CD8-positive, alpha-beta memory T cell (primary cell): ENCODE measurements at regions not wholly inside any gene's neighbourhood (a gene's known extent, or its start where the extent isn't known, plus 50 kb on each side); places are given as distances from the start of the nearest gene placed in this dataset.

Experiments
- CTCF ChIA-PET: fragments of 350-600 bp; sonication (Branson Sonifier 250); formaldehyde crosslinking; loops from one replicate; lab custom pipeline; 2021; ENCODE audit warnings: antibody characterized with exemption; lab: Charles Lee
- POLR2A ChIA-PET: fragments of 350-600 bp; sonication (Branson Sonifier 250); formaldehyde crosslinking; loops from one replicate; lab custom pipeline; 2021; ENCODE audit warnings: antibody characterized with exemption; lab: Charles Lee
- DNase-seq, 5 donors: peaks; one replicate each; pipeline versions ENCODE4 v3.0.0 to v3.0.0-alpha.2; 2020 to 2022; ENCODE audit warnings: mixed read lengths in 1 of 5
- H3K27ac ChIP-seq: one replicate; pipeline ENCODE4 v1.7.0; 2013; ENCODE audit warnings: low read depth, mild to moderate bottlenecking, low read length, moderate library complexity
- H3K27me3 ChIP-seq: 2 replicates; pipeline ENCODE4 v1.7.0; 2013; ENCODE audit warnings: low read length, mild to moderate bottlenecking; ENCODE audit not compliant: insufficient read depth, poor library complexity, severe bottlenecking
- H3K36me3 ChIP-seq: 2 replicates; pipeline ENCODE4 v1.7.0; 2013; ENCODE audit warnings: mild to moderate bottlenecking, low read length, moderate library complexity; ENCODE audit not compliant: insufficient read depth
- H3K4me1 ChIP-seq: 2 replicates; pipeline ENCODE4 v1.7.0; 2013; ENCODE audit warnings: mild to moderate bottlenecking, low read length, moderate library complexity; ENCODE audit not compliant: insufficient read depth
- H3K4me3 ChIP-seq: 2 replicates; pipeline ENCODE4 v1.7.0; 2013; ENCODE audit warnings: mild to moderate bottlenecking, low read length
- H3K9me3 ChIP-seq: 2 replicates; pipeline ENCODE4 v1.7.0; 2013; ENCODE audit warnings: mild to moderate bottlenecking, low read length
- H3K27ac Mint-ChIP-seq, 8 donors: one replicate each; pipeline ENCODE4 v1.8.0; 2020 to 2021; ENCODE audit warnings: mixed read lengths in 8 of 8, mild to moderate bottlenecking in 6 of 8, inconsistent platforms in 3 of 8, moderate library complexity in 3 of 8
- H3K27me3 Mint-ChIP-seq, 2 donors: one replicate each; pipeline ENCODE4 v1.8.0; 2020 to 2021; ENCODE audit warnings: mixed read lengths in 2 of 2, mild to moderate bottlenecking in 1 of 2, moderate library complexity in 1 of 2
- H3K36me3 Mint-ChIP-seq, 3 donors: one replicate each; pipeline ENCODE4 v1.8.0; 2020 to 2021; ENCODE audit warnings: mixed read lengths in 3 of 3, inconsistent platforms in 1 of 3, mild to moderate bottlenecking in 1 of 3
- H3K4me1 Mint-ChIP-seq, 3 donors: one replicate each; pipeline ENCODE4 v1.8.0; 2020 to 2021; ENCODE audit warnings: mixed read lengths in 3 of 3, inconsistent platforms in 1 of 3, mild to moderate bottlenecking in 1 of 3
- H3K4me3 Mint-ChIP-seq, 7 donors: one replicate each; pipeline ENCODE4 v1.8.0; 2020 to 2021; ENCODE audit warnings: mixed read lengths in 7 of 7, mild to moderate bottlenecking in 6 of 7, moderate library complexity in 4 of 7, inconsistent platforms in 2 of 7
- H3K9me3 Mint-ChIP-seq, 5 donors: one replicate each; pipeline ENCODE4 v1.8.0; 2020 to 2022; ENCODE audit warnings: mixed read lengths in 5 of 5, mild to moderate bottlenecking in 3 of 5, moderate library complexity in 2 of 5, inconsistent platforms in 1 of 5

GRCh38 chr4:186809070-186809469 is 85.4 kb upstream of the FAT1 start:
- Mint-ChIP-seq H3K4me3 (no peak overlapping the region), H3K27me3 (no peaks in the 10 kb centered on the region), H3K9me3 (peaks cover 0 to 6% (median 0%) of the 10 kb centered on the region in 5 donors), H3K36me3 (no peaks in the 10 kb centered on the region), H3K27ac (no peak overlapping the region), H3K4me1 (no peaks in the 10 kb centered on the region)
- Histone ChIP-seq H3K36me3 (no peaks in the 10 kb centered on the region), H3K27ac (no peak overlapping the region), H3K4me1 (no peaks in the 10 kb centered on the region), H3K4me3 (no peak overlapping the region), H3K9me3 (no peaks in the 10 kb centered on the region), H3K27me3 (no peaks in the 10 kb centered on the region)
- ChIA-PET CTCF (interaction anchor here (0.6 to 2.0 kb wide), 2 partner anchors 11 to 39 kb away, joined by 3 to 4 read pairs; no protein-coding TSS in a partner anchor), POLR2A (no interaction called here)
- no peak for DNase-seq

- CTCF ChIA-PET = no interaction called here
- no peaks in the 10 kb centered on the region for H3K9me3 ChIP-seq
- no peak overlapping the region for H3K27ac ChIP-seq
- Mint-ChIP-seq H3K27ac (no peak overlapping the region), H3K4me1 (no peaks in the 10 kb centered on the region), H3K9me3 (peaks cover 0 to 4% (median 0%) of the 10 kb centered on the region in 5 donors), H3K27me3 (no peaks in the 10 kb centered on the region), H3K36me3 (no peaks in the 10 kb centered on the region), H3K4me3 (no peak overlapping the region)
- H3K4me3 ChIP-seq = no peak overlapping the region
- H3K27me3 ChIP-seq = no peaks in the 10 kb centered on the region
- H3K4me1 ChIP-seq = no peaks in the 10 kb centered on the region
- POLR2A ChIA-PET = no interaction called here
- DNase-seq = no peak
- H3K36me3 ChIP-seq = no peaks in the 10 kb centered on the region
These were observed 87.0 kb upstream of the FAT1 start for GRCh38 chr4:186810613-186811150.

- H3K36me3 ChIP-seq = no peaks in the 10 kb centered on the region
- no peaks in the 10 kb centered on the region for H3K9me3 ChIP-seq
- no peak overlapping the region for H3K4me3 ChIP-seq
- Mint-ChIP-seq H3K4me3 (no peak overlapping the region), H3K27ac (no peak overlapping the region), H3K9me3 (peaks cover 0 to 4% (median 0%) of the 10 kb centered on the region in 5 donors), H3K4me1 (no peaks in the 10 kb centered on the region), H3K27me3 (no peaks in the 10 kb centered on the region), H3K36me3 (no peaks in the 10 kb centered on the region)
- CTCF ChIA-PET = no interaction called here
- DNase-seq = no peak
- POLR2A ChIA-PET = no interaction called here
- no peaks in the 10 kb centered on the region for H3K27me3 ChIP-seq
- H3K27ac ChIP-seq = no peak overlapping the region
- no peaks in the 10 kb centered on the region for H3K4me1 ChIP-seq
These were observed 88.9 kb upstream of the FAT1 start for GRCh38 chr4:186812592-186812991.

- no peak overlapping the region for H3K27ac Mint-ChIP-seq
- DNase-seq = no peak
These were observed 89.9 kb upstream of the FAT1 start for GRCh38 chr4:186813377-186814068.

GRCh38 chr4:186814535-186815070 is 90.9 kb upstream of the FAT1 start:
- Histone ChIP-seq H3K27ac (no peak overlapping the region), H3K36me3 (no peaks in the 10 kb centered on the region), H3K9me3 (no peaks in the 10 kb centered on the region), H3K27me3 (no peaks in the 10 kb centered on the region), H3K4me3 (no peak overlapping the region), H3K4me1 (no peaks in the 10 kb centered on the region)
- ChIA-PET CTCF (no interaction called here), POLR2A (no interaction called here)
- H3K27ac Mint-ChIP-seq = no peak overlapping the region
- no peaks in the 10 kb centered on the region for H3K27me3 Mint-ChIP-seq
- H3K4me3 Mint-ChIP-seq = no peak overlapping the region
- H3K36me3 Mint-ChIP-seq = no peaks in the 10 kb centered on the region
- no peak for DNase-seq
- no peaks in the 10 kb centered on the region for H3K4me1 Mint-ChIP-seq
- peaks cover 0 to 4% (median 0%) of the 10 kb centered on the region in 5 donors for H3K9me3 Mint-ChIP-seq

More at GRCh38 chr4:186813377-186814068, 89.9 kb upstream of the FAT1 start:
- Histone ChIP-seq H3K9me3 (no peaks in the 10 kb centered on the region), H3K4me3 (no peak overlapping the region), H3K36me3 (no peaks in the 10 kb centered on the region), H3K27me3 (no peaks in the 10 kb centered on the region), H3K27ac (no peak overlapping the region), H3K4me1 (no peaks in the 10 kb centered on the region)
- Mint-ChIP-seq H3K36me3 (no peaks in the 10 kb centered on the region), H3K27me3 (no peaks in the 10 kb centered on the region), H3K4me3 (no peak overlapping the region), H3K9me3 (peaks cover 0 to 4% (median 0%) of the 10 kb centered on the region in 5 donors), H3K4me1 (no peaks in the 10 kb centered on the region)
- CTCF ChIA-PET = no interaction called here
- POLR2A ChIA-PET = no interaction called here

- no peaks in the 10 kb centered on the region for H3K27me3 ChIP-seq
- DNase-seq = no peak
- Mint-ChIP-seq H3K9me3 (peaks cover 0 to 8% (median 2%) of the 10 kb centered on the region in 5 donors), H3K4me3 (no peak overlapping the region), H3K27me3 (no peaks in the 10 kb centered on the region), H3K4me1 (no peaks in the 10 kb centered on the region), H3K36me3 (no peaks in the 10 kb centered on the region), H3K27ac (no peak overlapping the region)
- no peaks in the 10 kb centered on the region for H3K36me3 ChIP-seq
- H3K27ac ChIP-seq = no peak overlapping the region
- ChIA-PET POLR2A (no interaction called here), CTCF (no interaction called here)
- no peak overlapping the region for H3K4me3 ChIP-seq
- H3K9me3 ChIP-seq = no peaks in the 10 kb centered on the region
- no peaks in the 10 kb centered on the region for H3K4me1 ChIP-seq
These were observed 95.9 kb upstream of the FAT1 start for GRCh38 chr4:186819342-186820086.

GRCh38 chr4:186820391-186820891 is 96.8 kb upstream of the FAT1 start:
- Mint-ChIP-seq H3K4me1 (no peaks in the 10 kb centered on the region), H3K36me3 (no peaks in the 10 kb centered on the region), H3K9me3 (peaks cover 0 to 8% (median 2%) of the 10 kb centered on the region in 5 donors), H3K27me3 (no peaks in the 10 kb centered on the region), H3K27ac (no peak overlapping the region), H3K4me3 (no peak overlapping the region)
- H3K4me3 ChIP-seq = no peak overlapping the region
- H3K36me3 ChIP-seq = no peaks in the 10 kb centered on the region
- no peaks in the 10 kb centered on the region for H3K4me1 ChIP-seq
- ChIA-PET POLR2A (no interaction called here), CTCF (no interaction called here)
- DNase-seq = no peak
- H3K27ac ChIP-seq = no peak overlapping the region
- H3K9me3 ChIP-seq = no peaks in the 10 kb centered on the region
- H3K27me3 ChIP-seq = no peaks in the 10 kb centered on the region

- Mint-ChIP-seq H3K27me3 (no peaks in the 10 kb centered on the region), H3K4me1 (no peaks in the 10 kb centered on the region), H3K27ac (no peak overlapping the region), H3K4me3 (no peak overlapping the region), H3K36me3 (no peaks in the 10 kb centered on the region), H3K9me3 (peaks cover 2 to 8% (median 5%) of the 10 kb centered on the region in 5 donors)
- no peaks in the 10 kb centered on the region for H3K27me3 ChIP-seq
- CTCF ChIA-PET = no interaction called here
- POLR2A ChIA-PET = no interaction called here
- H3K4me3 ChIP-seq = no peak overlapping the region
- H3K27ac ChIP-seq = no peak overlapping the region
- DNase-seq = no peak
- no peaks in the 10 kb centered on the region for H3K36me3 ChIP-seq
- H3K9me3 ChIP-seq = no peaks in the 10 kb centered on the region
- no peaks in the 10 kb centered on the region for H3K4me1 ChIP-seq
These were observed 100.3 kb upstream of the FAT1 start for GRCh38 chr4:186823989-186824388.
